ENCODE measurements at regions not wholly inside any gene's neighbourhood (a gene's known extent, or its start where the extent isn't known, plus 50 kb on each side); places are given as distances from the start of the nearest gene placed in this dataset.
A peak's percentile ranks its signal among the peaks of the same experiment; 100 is the strongest.

DNA sequence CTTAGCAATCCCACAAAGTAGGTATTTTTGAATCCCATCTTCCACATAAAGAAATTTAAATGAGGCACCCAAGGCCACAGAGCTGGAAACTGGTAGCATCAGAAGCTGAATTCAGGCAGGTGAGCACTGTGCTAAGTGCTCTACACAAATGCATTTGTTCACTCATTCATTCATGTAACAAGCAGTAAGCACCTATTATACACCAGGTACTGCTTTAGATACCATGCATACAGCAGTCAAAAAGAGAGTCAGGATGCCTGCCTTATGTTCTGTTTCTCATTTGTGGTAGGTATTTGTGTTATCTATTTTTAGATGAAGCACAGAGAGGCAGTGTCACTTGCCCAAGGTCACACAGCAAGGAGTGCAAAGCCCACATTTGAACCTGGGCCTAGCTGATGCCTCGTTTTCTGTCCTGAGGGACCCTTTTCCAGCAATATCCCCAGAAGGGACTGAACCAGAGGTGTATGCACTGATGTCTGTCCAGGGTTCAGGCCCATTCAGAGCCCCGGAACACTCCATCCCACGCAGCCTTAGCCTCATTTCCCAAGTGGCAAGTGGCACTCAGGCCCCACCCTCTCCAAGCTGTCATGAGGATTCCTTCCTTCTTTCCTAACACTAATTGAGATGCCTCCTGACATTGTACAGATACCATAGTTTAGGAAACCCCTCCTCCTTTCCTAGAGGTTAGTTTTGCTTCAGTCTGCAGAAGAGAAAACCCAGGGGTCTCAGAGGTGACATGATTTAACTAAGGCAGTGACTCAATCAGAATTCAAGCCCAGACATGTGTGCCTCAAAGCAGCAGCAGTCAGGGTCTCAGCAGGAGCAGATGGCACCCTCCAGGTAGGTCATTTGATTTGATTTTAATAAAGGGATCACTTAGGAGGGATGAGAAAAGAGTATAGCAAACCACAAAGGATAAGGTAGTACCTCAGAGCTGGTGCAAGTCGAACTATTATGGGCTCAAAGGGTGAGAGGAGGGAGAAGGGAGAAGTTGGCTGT, 61.2 kb upstream of the SIRPA start:
- dilution Hi-C loops (cut with HindIII; ENCODE audit: low sequenced_read_pairs, unreplicated experiment) (no loop called here), intact Hi-C loops (cut with micrococcal nuclease) (no loop called here), in situ Hi-C loops (cut with MboI; ENCODE audit: low sequenced_read_pairs) (loop anchor here (25.0 kb wide), 1 partner anchor 497 kb away; the partner anchor contains the start of gene SDCBP2)
- ATAC-seq (ENCODE audit: low read depth), result no peak
- ChIA-PET POLR2A (ENCODE audit: unreplicated experiment) (no interaction called here), CTCF (no interaction called here)
- Histone ChIP-seq H2BK5ac (ENCODE audit: low read depth, low read length, poor library complexity, severe bottlenecking) (no peak overlapping the region), H2AK9ac (replicated peaks; ENCODE audit: low read depth, low read length, poor library complexity) (no peak overlapping the region), H3K56ac (ENCODE audit: extremely low read depth, insufficient read depth, low read length) (no peak overlapping the region), H2AK5ac (ENCODE audit: low read depth, low read length) (peak overlapping the region; percentile 38), H3K4me1 (ENCODE audit: control insufficient read depth, insufficient read depth, low read length) (peaks cover 27% of the 10 kb centered on the region), H4K5ac (ENCODE audit: low read depth, low read length) (no peak overlapping the region), H2BK120ac (ENCODE audit: low read depth, low read length) (peak overlapping the region; percentile 37), H3K27ac (ENCODE audit: insufficient read depth, low read length) (no peak overlapping the region), H2BK20ac (ENCODE audit: low read depth, low read length) (no peak overlapping the region; the same call in 1 of the 2 replicates), H3K9me1 (ENCODE audit: insufficient read depth, low read length) (peaks cover 17% of the 10 kb centered on the region), H4K91ac (ENCODE audit: insufficient read depth, low read depth, low read length) (peak overlapping the region; percentile 40), H4K20me1 (ENCODE audit: insufficient read depth, low read length) (no peaks in the 10 kb centered on the region), H3K36me3 (ENCODE audit: control insufficient read depth, insufficient read depth, low read length) (no peaks in the 10 kb centered on the region), H4K8ac (ENCODE audit: low read depth in 2 of 2, low read length in 2 of 2) (no peak overlapping the region; a peak in 2 of 4 replicates), H2AFZ (replicated peaks; ENCODE audit: low read length, poor library complexity) (no peak overlapping the region), H3K4me3 (ENCODE audit: insufficient read depth, low read depth, low read length) (no peak overlapping the region), H3K4ac (ENCODE audit: low read depth, low read length) (peak overlapping the region; percentile 48), H3K9me3 (ENCODE audit: control insufficient read depth, insufficient read depth, low read length) (no peaks in the 10 kb centered on the region), H2BK15ac (ENCODE audit: low read depth, low read length) (peak overlapping the region; percentile 48; the same call in 1 of the 3 replicates), H3K27me3 (ENCODE audit: control insufficient read depth, insufficient read depth, low read length) (no peaks in the 10 kb centered on the region), H3K9ac (ENCODE audit: low read depth, low read length) (no peak overlapping the region), H3K23ac (ENCODE audit: low read depth, low read length) (peak overlapping the region; percentile 34; the same call in 1 of the 2 replicates), H3K79me1 (ENCODE audit: low read depth in 1 of 2, low read length in 2 of 2) (no peaks in the 10 kb centered on the region), H3K4me2 (ENCODE audit: low read depth, low read length) (no peak overlapping the region), H3K18ac (ENCODE audit: low read depth, low read length) (0 out of 2 replicates have a peak overlapping the region, but pooled peaks have one; percentile 5), H3K14ac (replicated peaks; ENCODE audit: low read depth, low read length) (peak overlapping the region; percentile 52; the same call in 1 of the 2 replicates)
- no peak for DNase-seq
- BruUV-seq (replicated peaks), result no TSS peak
- WGBS, 2 experiments (ENCODE audit: extremely low coverage in 2 of 2, insufficient read length in 1 of 2), result 90% methylated on average over 2 of the region's 4 CpGs; no CpG with 5 or more reads in 1 of the 2 experiments
- no peak for TF ChIP-seq SMC3 (IDR thresholded peaks at IDR 0.05; ENCODE audit: low read depth, low read length)
- no peak for TF ChIP-seq USF2 (IDR thresholded peaks at IDR 0.05; ENCODE audit: low read depth, low read length)
- TF ChIP-seq POLR2A (IDR thresholded peaks at IDR 0.05; ENCODE audit: low read depth, low read length), result no peak
- TF ChIP-seq ELK1 (IDR thresholded peaks at IDR 0.05; ENCODE audit: borderline replicate concordance, low read depth, low read length), result no peak
- TF ChIP-seq CEBPB (IDR thresholded peaks at IDR 0.05; ENCODE audit: low read depth, low read length), result no peak
- no peak for TF ChIP-seq CTCF (conservative IDR thresholded peaks at IDR 0.05; ENCODE audit: low read depth, low read length)
- TF ChIP-seq NFE2L2 (IDR thresholded peaks at IDR 0.05; ENCODE audit: low read depth, low read length), result no peak
- no peak for TF ChIP-seq FOS (IDR thresholded peaks at IDR 0.05; ENCODE audit: low read depth, low read length)
- TF ChIP-seq RFX5 (IDR thresholded peaks at IDR 0.05; ENCODE audit: low read depth, low read length), result no peak
- TF ChIP-seq BHLHE40 (IDR thresholded peaks at IDR 0.05; ENCODE audit: low read depth, low read length), result no peak
- no peak for TF ChIP-seq RCOR1 (IDR thresholded peaks at IDR 0.05; ENCODE audit: insufficient replicate concordance, low read length)
- no peak for TF ChIP-seq RAD21 (IDR thresholded peaks at IDR 0.05; ENCODE audit: low read length)
- no peak for TF ChIP-seq MXI1 (IDR thresholded peaks at IDR 0.05; ENCODE audit: borderline replicate concordance, low read depth, low read length)
- no peak for TF ChIP-seq MAZ (IDR thresholded peaks at IDR 0.05; ENCODE audit: borderline replicate concordance, low read depth, low read length)

Data from IMR-90 (cell line).